Neuronal stem cell (in vitro differentiated cells): ENCODE measurements at regions not wholly inside any gene's neighbourhood (a gene's known extent, or its start where the extent isn't known, plus 50 kb on each side); places are given as distances from the start of the nearest gene placed in this dataset.
A peak's percentile ranks its signal among the peaks of the same experiment; 100 is the strongest.

Experiments
- DNase-seq: peaks from one replicate; pipeline ENCODE4 v3.0.0-alpha.2; 2013; ENCODE audit warnings: low spot score
- H2AFZ ChIP-seq: one replicate; pipeline ENCODE4 v1.6.1; 2013; ENCODE audit warnings: mild to moderate bottlenecking, low read length, inconsistent platforms
- H2AK5ac ChIP-seq: 2 replicates; pipeline ENCODE4 v1.6.1; 2013; ENCODE audit warnings: low read depth, mild to moderate bottlenecking, inconsistent platforms, low read length, moderate library complexity, mixed read lengths
- H2BK120ac ChIP-seq: 2 replicates; pipeline ENCODE4 v1.6.1; 2013; ENCODE audit warnings: low read depth, mild to moderate bottlenecking, inconsistent platforms, low read length, moderate library complexity, mixed read lengths
- H2BK12ac ChIP-seq: one replicate; pipeline ENCODE4 v1.6.1; 2013; ENCODE audit warnings: low read length, inconsistent platforms
- H2BK15ac ChIP-seq: 2 replicates; pipeline ENCODE4 v1.6.1; 2013; ENCODE audit warnings: mild to moderate bottlenecking, low read length, inconsistent platforms, mixed read lengths
- H2BK5ac ChIP-seq: one replicate; pipeline ENCODE4 v1.6.1; 2013; ENCODE audit warnings: inconsistent platforms, mild to moderate bottlenecking, low read length, moderate library complexity
- H3K14ac ChIP-seq: one replicate; pipeline ENCODE4 v1.6.1; 2013; ENCODE audit warnings: low read length, inconsistent platforms
- H3K18ac ChIP-seq: 2 replicates; pipeline ENCODE4 v1.6.1; 2013; ENCODE audit warnings: low read length, inconsistent platforms
- H3K23ac ChIP-seq: 2 replicates; pipeline ENCODE4 v1.6.1; 2013; ENCODE audit warnings: low read depth, mild to moderate bottlenecking, mixed read lengths, low read length, inconsistent platforms; ENCODE audit not compliant: poor library complexity
- H3K27ac ChIP-seq: replicated peaks from 3 replicates; pipeline ENCODE4 v1.5.1; 2013; ENCODE audit warnings: low read length, inconsistent platforms
- H3K27me3 ChIP-seq, 3 experiments: 2 replicates each; pipeline ENCODE4 v1.6.1; 2013; ENCODE audit warnings: low read length in 3 of 3, mild to moderate bottlenecking in 2 of 3, inconsistent platforms in 1 of 3, low read depth in 1 of 3, mixed read lengths in 1 of 3, moderate library complexity in 1 of 3; ENCODE audit not compliant: control insufficient read depth in 3 of 3, insufficient read depth in 3 of 3
- H3K36me3 ChIP-seq, 2 donors: replicated peaks in 1 of 2; 2 replicates each; pipeline ENCODE4 v1.6.1; 2013; ENCODE audit warnings: low read length in 2 of 2; ENCODE audit not compliant: control insufficient read depth in 2 of 2, insufficient read depth in 2 of 2
- H3K4ac ChIP-seq: 2 replicates; pipeline ENCODE4 v1.6.1; 2013; ENCODE audit warnings: inconsistent platforms, mild to moderate bottlenecking, low read length, moderate library complexity
- H3K4me1 ChIP-seq, 2 donors: 1 replicate in 1 of 2; 2 replicates in 1 of 2; pipeline ENCODE4 v1.6.1; 2013; ENCODE audit warnings: low read length in 2 of 2, low read depth in 1 of 2; ENCODE audit not compliant: control insufficient read depth in 2 of 2, insufficient read depth in 1 of 2
- H3K4me2 ChIP-seq: one replicate; pipeline ENCODE4 v1.6.1; 2013; ENCODE audit warnings: mild to moderate bottlenecking, low read length, inconsistent platforms; ENCODE audit not compliant: insufficient read depth, poor library complexity, severe bottlenecking
- H3K4me3 ChIP-seq, 2 donors: 2 replicates each; pipeline ENCODE4 v1.5.1; 2013; ENCODE audit warnings: low read length in 2 of 2, mild to moderate bottlenecking in 2 of 2, inconsistent platforms in 1 of 2, moderate library complexity in 1 of 2
- H3K79me1 ChIP-seq: one replicate; pipeline ENCODE4 v1.6.1; 2013; ENCODE audit warnings: low read depth, mild to moderate bottlenecking, inconsistent platforms, low read length, moderate library complexity
- H3K9ac ChIP-seq: one replicate; pipeline ENCODE4 v1.6.1; 2013; ENCODE audit warnings: mild to moderate bottlenecking, low read depth, low read length, inconsistent platforms; ENCODE audit not compliant: poor library complexity
- H3K9me3 ChIP-seq, 2 donors: replicated peaks in 1 of 2; 2 replicates each; pipeline versions ENCODE3 to v1.6.1; 2013; ENCODE audit warnings: low read length in 2 of 2, mild to moderate bottlenecking in 2 of 2, inconsistent platforms in 1 of 2, low read depth in 1 of 2, mixed read lengths in 1 of 2, moderate library complexity in 1 of 2; ENCODE audit not compliant: control insufficient read depth in 2 of 2, insufficient read depth in 1 of 2
- H4K8ac ChIP-seq: one replicate; pipeline ENCODE4 v1.6.1; 2013; ENCODE audit warnings: low read depth, mild to moderate bottlenecking, inconsistent platforms, low read length, moderate library complexity
- H4K91ac ChIP-seq: one replicate; pipeline ENCODE4 v1.6.1; 2013; ENCODE audit warnings: low read length, low read depth, mild to moderate bottlenecking, inconsistent platforms; ENCODE audit not compliant: poor library complexity
- WGBS, 2 donors: extraction: QIAGEN DNeasy Blood & Tissue Kit; methylation state at CpG; one replicate each; pipeline ENCODE4 v1.1.7; 2013; ENCODE audit warnings: missing lambda C conversion rate in 2 of 2, mixed read lengths in 1 of 2; ENCODE audit not compliant: insufficient read length in 2 of 2, insufficient replicate concordance in 1 of 2; ENCODE audit errors: extremely low coverage in 2 of 2; 5-methylcytosine and 5-hydroxymethylcytosine counted together

DNA sequence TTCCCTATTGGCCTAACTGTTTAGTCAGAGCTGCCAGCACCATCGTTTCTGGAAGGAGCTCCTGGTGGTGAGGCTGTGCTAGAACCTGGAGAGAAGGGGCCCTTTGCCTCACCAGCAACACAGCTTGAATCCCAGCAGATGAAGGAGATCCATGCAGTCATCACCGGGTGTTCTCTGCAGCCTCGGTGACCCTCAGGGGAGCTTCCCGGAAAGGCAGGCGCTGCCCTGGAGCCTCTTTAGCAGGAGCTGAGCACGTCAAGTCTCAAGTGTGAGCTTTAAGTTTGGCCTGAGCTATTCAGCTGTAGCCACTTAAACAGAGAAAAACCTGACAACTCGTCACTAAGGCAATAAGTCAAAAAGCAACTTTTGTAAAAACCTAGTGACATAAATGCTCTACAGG is 181.2 kb upstream of the FOXQ1 start:
- no peak overlapping the region for H3K27ac ChIP-seq
- WGBS, 2 donors, result no CpG with 5 or more reads among the region's 7 CpGs

DNA sequence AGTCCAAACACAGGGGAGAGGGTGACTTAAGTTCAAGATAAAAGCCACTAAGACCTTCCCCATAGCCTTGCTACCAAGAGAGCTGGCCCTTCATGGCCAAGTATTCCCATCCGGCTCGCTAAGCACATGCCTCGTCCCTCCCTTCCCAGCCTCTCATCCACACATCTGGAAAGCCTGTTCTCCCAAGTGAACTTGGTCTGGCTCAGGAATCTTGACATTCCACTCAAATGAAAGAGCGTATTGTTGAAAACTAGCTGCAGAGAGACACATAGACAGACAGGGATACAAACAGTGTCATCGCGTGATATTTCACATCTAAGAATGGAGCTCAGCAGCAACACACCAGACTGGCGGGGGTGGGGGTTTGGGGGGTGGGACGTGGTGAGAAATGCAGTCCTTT is 182.8 kb upstream of the FOXQ1 start:
- H3K23ac ChIP-seq, result no peak overlapping the region
- H3K4me2 ChIP-seq, result no peak overlapping the region
- no peak overlapping the region for H2BK15ac ChIP-seq
- no peak overlapping the region for H3K4ac ChIP-seq
- H2BK120ac ChIP-seq, result no peak overlapping the region
- H4K91ac ChIP-seq, result no peak overlapping the region
- no peak overlapping the region for H2BK5ac ChIP-seq
- H3K79me1 ChIP-seq, result no peaks in the 10 kb centered on the region
- no peak overlapping the region for H3K14ac ChIP-seq
- no peaks in the 10 kb centered on the region for H3K9me3 ChIP-seq
- H2AFZ ChIP-seq, result no peak overlapping the region
- no CpG with 5 or more reads among the region's 8 CpGs for WGBS, 2 donors
- H3K36me3 ChIP-seq, result no peaks in the 10 kb centered on the region
- no peaks in the 10 kb centered on the region for H3K27me3 ChIP-seq
- H3K4me1 ChIP-seq, result no peaks in the 10 kb centered on the region
- DNase-seq, result no peak
- no peak overlapping the region for H2AK5ac ChIP-seq
- H4K8ac ChIP-seq, result no peak overlapping the region
- no peak overlapping the region for H3K18ac ChIP-seq
- H3K9ac ChIP-seq, result no peak overlapping the region
- no peak overlapping the region for H2BK12ac ChIP-seq
- no peak overlapping the region for H3K27ac ChIP-seq
- no peak overlapping the region for H3K4me3 ChIP-seq

More for the DNA sequence above, 181.2 kb upstream of the FOXQ1 start:
- no peak overlapping the region for H2AFZ ChIP-seq
- no peak overlapping the region for H3K23ac ChIP-seq
- no peaks in the 10 kb centered on the region for H3K9me3 ChIP-seq
- H3K18ac ChIP-seq, result peak overlapping the region; percentile 46
- no peaks in the 10 kb centered on the region for H3K36me3 ChIP-seq
- no peaks in the 10 kb centered on the region for H3K4me1 ChIP-seq
- H4K91ac ChIP-seq, result no peak overlapping the region
- H3K79me1 ChIP-seq, result no peaks in the 10 kb centered on the region
- DNase-seq, result no peak
- no peak overlapping the region for H2BK120ac ChIP-seq
- no peak overlapping the region for H3K9ac ChIP-seq
- no peak overlapping the region for H2AK5ac ChIP-seq
- H3K4me2 ChIP-seq, result no peak overlapping the region
- H3K14ac ChIP-seq, result no peak overlapping the region
- H4K8ac ChIP-seq, result no peak overlapping the region
- no peaks in the 10 kb centered on the region for H3K27me3 ChIP-seq
- no peak overlapping the region for H3K4me3 ChIP-seq
- no peak overlapping the region for H2BK12ac ChIP-seq
- H2BK15ac ChIP-seq, result no peak overlapping the region
- no peak overlapping the region for H3K4ac ChIP-seq
- H2BK5ac ChIP-seq, result no peak overlapping the region

GRCh38 chr6:1127597-1128288 is 184.2 kb upstream of the FOXQ1 start:
- no peak overlapping the region for H2BK12ac ChIP-seq
- no CpG with 5 or more reads among the region's 12 CpGs for WGBS, 2 donors
- H4K91ac ChIP-seq, result no peak overlapping the region
- H3K4me1 ChIP-seq, result no peaks in the 10 kb centered on the region
- H3K79me1 ChIP-seq, result no peaks in the 10 kb centered on the region
- H3K9me3 ChIP-seq, result no peaks in the 10 kb centered on the region
- H3K23ac ChIP-seq, result no peak overlapping the region
- no peaks in the 10 kb centered on the region for H3K27me3 ChIP-seq
- no peaks in the 10 kb centered on the region for H3K36me3 ChIP-seq
- no peak for DNase-seq
- no peak overlapping the region for H2BK15ac ChIP-seq
- H3K4me2 ChIP-seq, result no peak overlapping the region
- no peak overlapping the region for H3K9ac ChIP-seq
- H4K8ac ChIP-seq, result no peak overlapping the region
- H3K4ac ChIP-seq, result no peak overlapping the region
- H3K27ac ChIP-seq, result no peak overlapping the region
- no peak overlapping the region for H2AK5ac ChIP-seq
- peak overlapping the region; percentile 23 for H3K14ac ChIP-seq
- no peak overlapping the region for H2BK120ac ChIP-seq
- H3K18ac ChIP-seq, result peak overlapping the region; percentile 40
- no peak overlapping the region for H2AFZ ChIP-seq
- H3K4me3 ChIP-seq, result no peak overlapping the region
- no peak overlapping the region for H2BK5ac ChIP-seq

DNA sequence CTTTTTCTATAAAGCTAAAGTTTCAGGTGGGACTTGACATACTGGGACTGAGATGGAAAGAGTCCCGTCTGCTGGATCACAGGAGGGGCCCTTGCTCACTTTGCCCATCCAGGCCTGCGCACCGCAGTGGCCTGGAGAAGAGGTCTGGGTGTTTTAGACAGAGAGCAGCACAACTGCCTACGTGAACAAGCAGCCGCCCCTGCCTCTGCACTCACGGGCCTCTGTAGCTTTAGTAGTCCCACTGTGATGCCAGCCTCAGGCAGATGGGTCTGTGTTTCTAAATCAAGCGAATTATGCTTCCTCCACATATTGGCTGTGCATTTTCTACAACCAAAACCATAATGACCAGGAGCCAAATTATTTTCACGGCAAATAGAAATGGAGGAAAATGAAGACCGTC is 184.8 kb upstream of the FOXQ1 start:
- Histone ChIP-seq H2BK5ac (no peak overlapping the region), H3K4ac (no peak overlapping the region), H2BK15ac (no peak overlapping the region), H3K4me3 (no peak overlapping the region), H3K4me2 (no peak overlapping the region), H4K91ac (no peak overlapping the region), H3K14ac (no peak overlapping the region), H3K36me3 (no peaks in the 10 kb centered on the region), H4K8ac (no peak overlapping the region), H3K23ac (no peak overlapping the region), H2AFZ (no peak overlapping the region), H3K9ac (no peak overlapping the region), H2BK120ac (no peak overlapping the region), H3K27me3 (no peaks in the 10 kb centered on the region), H3K79me1 (no peaks in the 10 kb centered on the region), H3K27ac (no peak overlapping the region), H3K4me1 (no peaks in the 10 kb centered on the region), H3K18ac (no peak overlapping the region), H2BK12ac (no peak overlapping the region), H3K9me3 (peaks cover 0 to 2% of the 10 kb centered on the region in 2 donors), H2AK5ac (no peak overlapping the region)
- no peak for DNase-seq
- no CpG with 5 or more reads among the region's 9 CpGs for WGBS, 2 donors
